Prostate gland (tissue), 2 donors: ENCODE measurements at regions not wholly inside any gene's neighbourhood (a gene's known extent, or its start where the extent isn't known, plus 50 kb on each side); places are given as distances from the start of the nearest gene placed in this dataset.

Source experiments
- DNase-seq: peaks from one replicate; pipeline ENCODE4 v3.0.0-alpha.2; 2019; ENCODE audit warnings: low spot score
- H3K27ac ChIP-seq, 2 donors: fragments of 200-600 bp; sonication (generic); 2 replicates each; pipeline ENCODE4 v1.5.1; 2017 to 2019
- H3K27me3 ChIP-seq: fragments of 200-600 bp; sonication (generic); replicated peaks from 2 replicates; pipeline ENCODE4 v1.5.1; 2019; ENCODE audit not compliant: insufficient read depth
- H3K36me3 ChIP-seq, 2 donors: fragments of 200-600 bp; sonication (generic); 1 replicate in 1 of 2; 2 replicates in 1 of 2; pipeline versions ENCODE4 v1.5.1 to v1.8.1; 2017 to 2019
- H3K4me1 ChIP-seq: fragments of 200-600 bp; sonication (generic); replicated peaks from 2 replicates; pipeline ENCODE4 v1.5.1; 2019
- H3K4me3 ChIP-seq, 2 donors: fragments of 200-600 bp; sonication (generic); 2 replicates each; pipeline ENCODE4 v1.5.1; 2017 to 2019
- H3K9me3 ChIP-seq: fragments of 200-600 bp; sonication (generic); 2 replicates; pipeline ENCODE4 v1.5.1; 2017
- POLR2A ChIP-seq: fragments of 450-650 bp; IDR thresholded peaks from one replicate; pipeline ENCODE4 v1.6.1; 2016; ENCODE audit warnings: antibody characterized with exemption, mild to moderate bottlenecking
- POLR2AphosphoS5 ChIP-seq: sonication (generic); formaldehyde crosslinking; IDR thresholded peaks from one replicate; pipeline ENCODE4 v1.6.1; 2017; ENCODE audit warnings: antibody characterized with exemption
- WGBS: methylation state at CpG from one replicate; pipeline ENCODE4 v1.1.5; 2018; 5-methylcytosine and 5-hydroxymethylcytosine counted together
- intact Hi-C: fragments of 100-400 bp; cut with DNase I; formaldehyde crosslinking; loops from one replicate; pipeline ENCODE4 v1.14.2; 2022
- TF ChIP-seq, protein P1 (sequence below), 4 experiments: fragments of 200-600 bp in 2 of 4; fragments of 450-650 bp in 2 of 4; sonication (generic) in 2 of 4; IDR thresholded peaks; 1 replicate in 3 of 4; 2 replicates in 1 of 4; pipeline ENCODE4 v1.5.1; 2016 to 2019; ENCODE audit warnings: antibody characterized with exemption in 4 of 4, mild to moderate bottlenecking in 2 of 4, moderate library complexity in 2 of 4

DNA sequence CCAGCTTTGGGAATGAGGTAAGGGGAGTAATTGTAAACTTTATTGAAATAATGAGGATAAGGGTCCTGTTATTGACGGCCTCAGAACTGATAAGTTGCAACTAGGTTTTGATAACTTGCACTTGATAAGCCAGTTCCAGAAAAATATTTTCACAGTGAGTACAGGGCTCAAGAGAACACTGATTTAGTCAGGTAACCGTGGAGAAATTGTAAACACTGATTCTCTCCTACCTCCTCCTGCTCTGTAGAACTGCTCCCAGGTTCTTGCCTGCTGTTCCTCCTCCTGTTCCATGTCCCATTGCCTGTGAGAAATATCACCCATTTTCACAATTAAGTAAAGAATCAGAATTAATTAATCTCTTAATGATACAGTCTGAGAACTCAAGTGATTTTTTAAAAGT, 55.0 kb upstream of the CXXC4 start:
- intact Hi-C loops: no loop called here

DNA sequence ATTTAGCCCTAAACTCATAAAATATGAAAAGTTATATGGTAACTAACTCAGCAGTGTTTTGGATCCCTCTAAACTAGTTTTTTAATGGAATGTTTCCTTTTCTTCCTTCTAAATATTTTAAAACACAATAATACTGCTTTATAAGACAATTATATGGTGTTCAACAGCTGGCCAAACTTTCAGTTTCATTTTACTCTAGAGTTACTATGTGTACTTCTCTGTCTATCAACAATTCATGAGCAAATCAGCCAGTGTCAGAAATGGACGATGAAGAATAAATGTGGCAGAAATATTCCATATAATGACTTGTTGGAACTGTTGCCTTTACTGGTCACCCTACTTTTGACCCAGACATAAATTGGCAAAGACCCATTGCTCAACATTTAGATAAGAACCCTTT, 64.8 kb upstream of the CXXC4 start:
- no peaks in the 10 kb centered on the region for H3K9me3 ChIP-seq
- no peaks in the 10 kb centered on the region for H3K4me1 ChIP-seq
- TF ChIP-seq, protein P1, sequence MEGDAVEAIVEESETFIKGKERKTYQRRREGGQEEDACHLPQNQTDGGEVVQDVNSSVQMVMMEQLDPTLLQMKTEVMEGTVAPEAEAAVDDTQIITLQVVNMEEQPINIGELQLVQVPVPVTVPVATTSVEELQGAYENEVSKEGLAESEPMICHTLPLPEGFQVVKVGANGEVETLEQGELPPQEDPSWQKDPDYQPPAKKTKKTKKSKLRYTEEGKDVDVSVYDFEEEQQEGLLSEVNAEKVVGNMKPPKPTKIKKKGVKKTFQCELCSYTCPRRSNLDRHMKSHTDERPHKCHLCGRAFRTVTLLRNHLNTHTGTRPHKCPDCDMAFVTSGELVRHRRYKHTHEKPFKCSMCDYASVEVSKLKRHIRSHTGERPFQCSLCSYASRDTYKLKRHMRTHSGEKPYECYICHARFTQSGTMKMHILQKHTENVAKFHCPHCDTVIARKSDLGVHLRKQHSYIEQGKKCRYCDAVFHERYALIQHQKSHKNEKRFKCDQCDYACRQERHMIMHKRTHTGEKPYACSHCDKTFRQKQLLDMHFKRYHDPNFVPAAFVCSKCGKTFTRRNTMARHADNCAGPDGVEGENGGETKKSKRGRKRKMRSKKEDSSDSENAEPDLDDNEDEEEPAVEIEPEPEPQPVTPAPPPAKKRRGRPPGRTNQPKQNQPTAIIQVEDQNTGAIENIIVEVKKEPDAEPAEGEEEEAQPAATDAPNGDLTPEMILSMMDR (IDR thresholded peaks at IDR 0.05): no peak
- TF ChIP-seq POLR2AphosphoS5 (no peak), POLR2A (no peak)
- H3K27me3 ChIP-seq: no peaks in the 10 kb centered on the region
- no peak for DNase-seq
- intact Hi-C loops: no loop called here
- H3K27ac ChIP-seq: no peak overlapping the region
- H3K4me3 ChIP-seq: no peak overlapping the region
- WGBS: 28% methylated on average over 1 of the region's 1 CpG
- H3K36me3 ChIP-seq: no peaks in the 10 kb centered on the region

More for the DNA sequence above, 55.0 kb upstream of the CXXC4 start:
- H3K4me3 ChIP-seq: no peak overlapping the region
- H3K36me3 ChIP-seq: no peaks in the 10 kb centered on the region
- WGBS: 62% methylated on average over 2 of the region's 2 CpGs
- no peak for DNase-seq
- H3K4me1 ChIP-seq: no peaks in the 10 kb centered on the region
- no peaks in the 10 kb centered on the region for H3K27me3 ChIP-seq
- no peak overlapping the region for H3K27ac ChIP-seq
- TF ChIP-seq POLR2A (no peak), POLR2AphosphoS5 (no peak)
- TF ChIP-seq, protein P1 (IDR thresholded peaks at IDR 0.05): no peak
- no peaks in the 10 kb centered on the region for H3K9me3 ChIP-seq

DNA sequence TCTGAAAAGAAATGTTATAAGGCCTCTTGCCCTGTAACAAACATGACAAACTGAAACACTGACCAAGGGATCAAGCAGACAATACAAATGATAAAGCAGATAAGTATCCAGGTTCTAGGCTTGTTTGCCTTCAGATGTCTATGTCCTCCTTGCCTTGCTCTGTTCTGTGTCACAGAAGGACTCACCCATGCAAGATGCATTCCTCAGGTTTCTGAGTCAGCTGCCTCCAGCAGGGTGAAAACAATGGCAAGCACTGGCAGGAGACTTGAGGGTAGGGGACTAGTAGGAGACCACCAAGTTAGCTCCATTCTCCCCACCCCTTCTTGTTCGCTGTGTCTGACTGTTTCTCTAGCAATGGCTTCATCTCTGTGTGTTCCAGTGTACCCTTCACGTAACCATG, 76.6 kb upstream of the CXXC4 start:
- H3K27ac ChIP-seq: no peak overlapping the region
- no peak for DNase-seq
- intact Hi-C loops: no loop called here
- no peak for TF ChIP-seq POLR2AphosphoS5
- TF ChIP-seq POLR2A: no peak
- TF ChIP-seq, protein P1 (IDR thresholded peaks at IDR 0.05): no peak
- no peaks in the 10 kb centered on the region for H3K9me3 ChIP-seq
- H3K36me3 ChIP-seq: no peaks in the 10 kb centered on the region
- no peaks in the 10 kb centered on the region for H3K4me1 ChIP-seq
- H3K4me3 ChIP-seq: no peak overlapping the region
- 86% methylated on average over 2 of the region's 2 CpGs for WGBS
- no peaks in the 10 kb centered on the region for H3K27me3 ChIP-seq

GRCh38 chr4:104574371-104574770, 79.7 kb upstream of the CXXC4 start:
- H3K27me3 ChIP-seq: no peaks in the 10 kb centered on the region
- DNase-seq: no peak
- intact Hi-C loops: no loop called here
- WGBS: 80% methylated on average over 4 of the region's 4 CpGs
- TF ChIP-seq POLR2A (no peak), POLR2AphosphoS5 (no peak)
- TF ChIP-seq, protein P1 (IDR thresholded peaks at IDR 0.05): no peak
- no peaks in the 10 kb centered on the region for H3K9me3 ChIP-seq
- H3K4me1 ChIP-seq: no peaks in the 10 kb centered on the region
- H3K27ac ChIP-seq: no peak overlapping the region
- no peak overlapping the region for H3K4me3 ChIP-seq
- no peaks in the 10 kb centered on the region for H3K36me3 ChIP-seq

DNA sequence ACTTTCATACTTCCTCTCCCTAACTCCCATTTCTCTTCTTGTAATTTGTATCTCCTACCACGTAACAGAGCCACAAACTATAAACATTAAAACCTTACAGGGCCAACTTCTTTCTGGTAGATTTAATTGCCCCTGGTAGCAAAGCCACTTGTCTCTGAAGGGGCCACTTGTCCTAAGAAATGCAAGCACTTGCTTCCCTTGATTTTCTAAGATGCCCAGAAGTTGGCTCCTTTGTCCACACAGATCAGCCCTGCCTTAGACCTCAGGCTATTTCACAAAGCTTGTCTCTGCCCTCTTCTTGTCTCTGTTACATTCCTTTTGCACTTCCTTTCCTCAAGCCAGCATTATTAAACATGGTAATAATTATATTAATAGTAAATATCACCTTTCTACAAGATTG, 80.6 kb upstream of the CXXC4 start:
- Histone ChIP-seq H3K4me3 (no peak overlapping the region), H3K4me1 (no peaks in the 10 kb centered on the region), H3K27me3 (no peaks in the 10 kb centered on the region), H3K27ac (no peak overlapping the region), H3K36me3 (no peaks in the 10 kb centered on the region), H3K9me3 (no peaks in the 10 kb centered on the region)
- intact Hi-C loops: no loop called here
- no peak for DNase-seq
- TF ChIP-seq, protein P1 (IDR thresholded peaks at IDR 0.05): no peak
- TF ChIP-seq POLR2A: no peak
- TF ChIP-seq POLR2AphosphoS5: no peak
- 75% methylated on average over 1 of the region's 1 CpG for WGBS
